GM19395 (cell line): ENCODE measurements at regions not wholly inside any gene's neighbourhood (a gene's known extent, or its start where the extent isn't known, plus 50 kb on each side); places are given as distances from the start of the nearest gene placed in this dataset.

Source experiments
- ATAC-seq: cut with Tn5 transposase; IDR thresholded peaks from one replicate; pipeline ENCODE4 v1.9.1; 2021; ENCODE audit warnings: mild to moderate bottlenecking, moderate library complexity; ENCODE audit not compliant: unreplicated experiment

GRCh38 chr9:115169003-115169402 is 51.0 kb upstream of the TNC start:
- ATAC-seq: no peak

GRCh38 chr9:115170358-115171073 is 52.6 kb upstream of the TNC start:
- ATAC-seq: no peak

DNA sequence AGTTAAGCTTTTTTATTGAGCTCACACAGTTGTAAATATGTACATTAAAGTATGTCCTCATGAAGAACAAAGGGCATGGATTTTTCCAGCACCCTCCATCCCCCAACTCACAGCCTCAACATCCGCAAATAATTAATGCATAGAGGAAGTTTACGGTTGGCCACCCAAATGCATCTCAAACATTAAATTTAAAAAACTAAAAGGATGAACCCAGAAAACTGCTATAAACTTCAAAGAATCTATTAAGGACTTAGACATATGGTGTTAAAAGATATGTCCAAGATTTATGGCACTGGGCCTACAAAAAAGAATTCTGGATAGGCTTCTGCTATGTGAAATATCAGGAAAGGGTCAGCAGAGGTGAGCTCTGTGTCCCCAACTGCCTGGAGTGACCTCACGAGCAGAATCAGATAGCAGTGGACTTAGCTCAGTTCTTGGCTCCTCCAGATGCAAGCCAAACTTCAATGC is 54.0 kb upstream of the TNC start:
- no peak for ATAC-seq

GRCh38 chr9:115182264-115182663 is 64.3 kb upstream of the TNC start:
- no peak for ATAC-seq

GRCh38 chr9:115183436-115183835 is 65.5 kb upstream of the TNC start:
- ATAC-seq: no peak

- ATAC-seq: no peak
These were observed 71.7 kb upstream of the TNC start for GRCh38 chr9:115189686-115190085.

DNA sequence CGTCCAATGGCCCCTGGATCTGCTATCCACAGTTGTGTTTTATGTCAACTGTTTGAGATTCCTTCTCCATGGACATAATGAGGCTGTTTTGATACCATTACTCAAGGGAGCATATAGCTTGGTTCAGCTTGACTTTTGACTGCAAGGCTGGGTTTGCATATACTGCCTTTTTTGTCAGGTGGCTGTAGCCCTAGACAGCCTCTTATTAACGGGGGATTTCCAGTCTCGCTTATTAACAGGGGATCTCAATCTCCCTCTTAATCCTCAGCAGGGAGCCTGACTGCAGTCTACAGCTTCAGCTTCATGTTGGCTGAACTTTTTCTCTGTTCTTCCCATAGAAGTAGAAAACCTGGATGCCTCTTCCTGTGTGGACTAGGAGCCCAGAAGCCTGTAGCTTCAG is 73.7 kb upstream of the TNC start:
- no peak for ATAC-seq

- ATAC-seq: peak; percentile 49
These were observed 74.3 kb upstream of the TNC start for GRCh38 chr9:115192280-115192679.

- ATAC-seq: peak; percentile 74
These were observed 75.0 kb upstream of the TNC start for GRCh38 chr9:115192835-115193525.

- ATAC-seq: no peak
These were observed 75.8 kb upstream of the TNC start for GRCh38 chr9:115193777-115194176.

DNA sequence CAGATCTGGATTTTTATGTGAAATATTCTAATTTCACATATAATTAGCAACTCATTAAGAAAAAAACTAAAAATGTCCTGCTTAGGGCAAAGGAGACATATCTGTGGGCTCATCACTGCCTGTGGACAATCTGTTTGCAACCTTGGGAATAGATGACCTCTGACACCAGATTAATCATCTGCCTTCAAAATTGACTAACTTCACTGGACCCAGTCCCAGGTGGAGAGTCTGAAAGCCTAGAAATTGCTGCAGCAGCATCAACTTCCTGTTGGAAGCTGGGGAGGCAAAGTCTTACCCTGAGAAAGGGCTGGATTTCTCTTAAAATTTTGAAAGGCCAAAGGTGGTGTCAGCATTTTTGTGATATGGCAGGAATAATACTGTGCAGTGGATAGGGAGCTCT is 76.3 kb upstream of the TNC start:
- no peak for ATAC-seq

GRCh38 chr9:115195912-115196311 is 78.0 kb upstream of the TNC start:
- no peak for ATAC-seq

GRCh38 chr9:115196919-115197318 is 79.0 kb upstream of the TNC start:
- no peak for ATAC-seq

DNA sequence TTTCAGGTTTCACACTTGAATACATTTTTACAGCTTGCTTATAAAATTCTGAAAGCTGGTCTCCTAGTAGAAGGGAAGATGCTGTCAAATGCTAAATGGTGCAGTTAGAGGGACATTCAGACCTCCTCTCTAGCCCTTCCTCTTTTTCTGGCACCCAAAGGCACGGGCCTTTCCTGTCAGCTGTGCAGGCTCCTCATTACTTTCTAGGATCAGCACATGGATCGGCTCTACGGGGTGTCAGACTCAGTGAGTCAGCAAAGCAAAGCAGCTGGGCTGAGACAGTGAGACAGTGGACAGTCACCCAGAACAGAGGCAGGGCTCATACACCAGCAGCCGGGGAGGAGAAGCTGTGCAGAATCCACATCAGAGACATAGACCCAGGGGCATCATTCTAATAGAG is 80.0 kb upstream of the TNC start:
- ATAC-seq: no peak

DNA sequence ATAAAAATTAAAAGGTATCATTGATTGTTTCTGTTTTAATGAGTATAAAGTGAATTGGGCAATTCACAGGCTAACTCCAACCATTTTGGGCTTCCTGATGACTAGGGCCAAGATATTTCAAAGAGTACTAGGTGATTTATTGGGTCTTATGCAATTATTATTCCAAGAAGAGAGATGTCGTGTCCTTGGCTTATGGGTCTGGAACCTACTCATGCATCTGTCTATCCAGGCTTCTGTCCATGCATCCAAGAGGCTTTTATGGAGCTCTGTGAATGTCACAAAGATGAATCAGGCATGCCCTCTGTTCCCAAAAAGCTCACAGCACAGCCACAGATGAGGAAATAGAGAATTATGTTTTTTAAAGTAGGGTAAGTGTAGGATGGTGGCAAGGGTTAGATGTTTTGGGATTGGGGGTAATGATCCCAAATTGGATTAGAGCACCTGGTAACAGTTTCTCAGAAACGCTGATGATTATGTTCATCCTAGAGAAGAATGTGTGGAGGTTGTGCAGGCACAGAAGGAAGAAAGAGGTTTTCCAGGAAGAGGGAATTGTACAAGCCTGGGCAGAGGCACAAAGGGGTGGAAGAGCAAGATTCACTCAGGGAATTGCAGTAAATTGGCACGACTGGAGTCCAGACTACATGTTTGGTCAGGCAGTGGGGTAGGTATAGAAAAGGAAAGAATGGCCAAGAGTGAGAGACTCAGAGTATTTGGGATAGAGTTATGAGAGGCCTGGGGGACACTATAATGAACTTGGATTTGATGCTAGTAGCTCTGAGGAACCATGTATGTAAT is 83.0 kb upstream of the TNC start:
- no peak for ATAC-seq

- no peak for ATAC-seq
These were observed 84.2 kb upstream of the TNC start for GRCh38 chr9:115202181-115202580.

GRCh38 chr9:115202960-115203751 is 85.2 kb upstream of the TNC start:
- no peak for ATAC-seq

GRCh38 chr9:115204904-115205453 is 87.0 kb upstream of the TNC start:
- peak; percentile 50 for ATAC-seq

GRCh38 chr9:115207003-115207836 is 89.3 kb upstream of the TNC start:
- peak; percentile 53 for ATAC-seq

- ATAC-seq: no peak
These were observed 90.5 kb upstream of the TNC start for GRCh38 chr9:115208501-115208900.
